SK-N-SH treated with all-trans-retinoic acid at 6 μM for 48 hours (cell line): ENCODE measurements at regions not wholly inside any gene's neighbourhood (a gene's known extent, or its start where the extent isn't known, plus 50 kb on each side); places are given as distances from the start of the nearest gene placed in this dataset.

Experiments
- ARNTL ChIP-seq: fragments of 450-650 bp; formaldehyde crosslinking; IDR thresholded peaks from 2 replicates; pipeline ENCODE4 v1.5.0; 2020; ENCODE audit warnings: low read depth, mild to moderate bottlenecking, moderate library complexity, borderline replicate concordance
- BACH2 ChIP-seq: fragments of 250-450 bp; sonication (Bioruptor Pico); IDR thresholded peaks from 2 replicates; pipeline ENCODE4 v1.9.0; 2021; ENCODE audit warnings: mild to moderate bottlenecking, borderline replicate concordance
- CREB5 ChIP-seq: fragments of 250-450 bp; sonication (Bioruptor Pico); IDR thresholded peaks from 2 replicates; pipeline ENCODE4 v1.5.1; 2020; ENCODE audit warnings: low read depth, mild to moderate bottlenecking, moderate library complexity
- PPARA ChIP-seq: fragments of 250-450 bp; sonication (Bioruptor Pico); IDR thresholded peaks from 2 replicates; pipeline ENCODE4 v1.5.0; 2020; ENCODE audit warnings: mild to moderate bottlenecking, borderline replicate concordance
- RARB ChIP-seq: fragments of 250-450 bp; sonication (Bioruptor Pico); IDR thresholded peaks from 2 replicates; pipeline ENCODE4 v1.8.0; 2021; ENCODE audit warnings: mild to moderate bottlenecking, moderate library complexity
- TOX ChIP-seq: fragments of 250-450 bp; sonication (Bioruptor Pico); IDR thresholded peaks from 2 replicates; pipeline ENCODE4 v1.8.0; 2021; ENCODE audit warnings: mild to moderate bottlenecking, moderate library complexity, borderline replicate concordance
- TF ChIP-seq, protein P1 (sequence below): fragments of 250-450 bp; sonication (Bioruptor Pico); IDR thresholded peaks from 2 replicates; pipeline ENCODE4 v1.8.0; 2020; ENCODE audit warnings: mild to moderate bottlenecking, moderate library complexity, borderline replicate concordance

DNA sequence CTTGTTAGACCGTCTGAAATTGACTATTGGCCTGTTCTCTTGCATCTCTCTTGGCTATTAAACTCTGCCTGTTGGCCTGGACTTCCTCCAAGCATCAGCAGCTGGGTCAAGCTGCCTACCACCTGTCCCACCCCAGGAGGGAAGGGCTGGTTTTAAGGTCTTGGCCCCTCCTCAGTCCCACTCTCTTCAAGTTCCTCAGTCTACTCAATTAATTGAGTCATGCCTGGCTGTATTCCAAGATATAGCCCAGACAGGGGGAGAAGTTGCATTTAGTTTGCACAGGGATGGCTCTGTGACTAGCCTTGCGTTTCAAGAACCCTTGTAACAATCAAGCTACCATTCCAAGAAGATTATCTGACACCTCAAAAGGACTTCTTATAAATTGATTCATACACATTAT, 113.8 kb upstream of the GLI3 start:
- TF ChIP-seq, protein P1, sequence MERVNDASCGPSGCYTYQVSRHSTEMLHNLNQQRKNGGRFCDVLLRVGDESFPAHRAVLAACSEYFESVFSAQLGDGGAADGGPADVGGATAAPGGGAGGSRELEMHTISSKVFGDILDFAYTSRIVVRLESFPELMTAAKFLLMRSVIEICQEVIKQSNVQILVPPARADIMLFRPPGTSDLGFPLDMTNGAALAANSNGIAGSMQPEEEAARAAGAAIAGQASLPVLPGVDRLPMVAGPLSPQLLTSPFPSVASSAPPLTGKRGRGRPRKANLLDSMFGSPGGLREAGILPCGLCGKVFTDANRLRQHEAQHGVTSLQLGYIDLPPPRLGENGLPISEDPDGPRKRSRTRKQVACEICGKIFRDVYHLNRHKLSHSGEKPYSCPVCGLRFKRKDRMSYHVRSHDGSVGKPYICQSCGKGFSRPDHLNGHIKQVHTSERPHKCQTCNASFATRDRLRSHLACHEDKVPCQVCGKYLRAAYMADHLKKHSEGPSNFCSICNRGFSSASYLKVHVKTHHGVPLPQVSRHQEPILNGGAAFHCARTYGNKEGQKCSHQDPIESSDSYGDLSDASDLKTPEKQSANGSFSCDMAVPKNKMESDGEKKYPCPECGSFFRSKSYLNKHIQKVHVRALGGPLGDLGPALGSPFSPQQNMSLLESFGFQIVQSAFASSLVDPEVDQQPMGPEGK (CRISPR knock-in tag), result no peak
- TF ChIP-seq RARB (CRISPR knock-in tag), result no peak
- TF ChIP-seq TOX, result no peak
- no peak for TF ChIP-seq CREB5 (CRISPR knock-in tag)
- no peak for TF ChIP-seq PPARA (CRISPR knock-in tag)
- TF ChIP-seq ARNTL (CRISPR knock-in tag), result no peak
- TF ChIP-seq BACH2 (CRISPR knock-in tag), result no peak
